ENCODE measurements at regions not wholly inside any gene's neighbourhood (a gene's known extent, or its start where the extent isn't known, plus 50 kb on each side); places are given as distances from the start of the nearest gene placed in this dataset.

DNA sequence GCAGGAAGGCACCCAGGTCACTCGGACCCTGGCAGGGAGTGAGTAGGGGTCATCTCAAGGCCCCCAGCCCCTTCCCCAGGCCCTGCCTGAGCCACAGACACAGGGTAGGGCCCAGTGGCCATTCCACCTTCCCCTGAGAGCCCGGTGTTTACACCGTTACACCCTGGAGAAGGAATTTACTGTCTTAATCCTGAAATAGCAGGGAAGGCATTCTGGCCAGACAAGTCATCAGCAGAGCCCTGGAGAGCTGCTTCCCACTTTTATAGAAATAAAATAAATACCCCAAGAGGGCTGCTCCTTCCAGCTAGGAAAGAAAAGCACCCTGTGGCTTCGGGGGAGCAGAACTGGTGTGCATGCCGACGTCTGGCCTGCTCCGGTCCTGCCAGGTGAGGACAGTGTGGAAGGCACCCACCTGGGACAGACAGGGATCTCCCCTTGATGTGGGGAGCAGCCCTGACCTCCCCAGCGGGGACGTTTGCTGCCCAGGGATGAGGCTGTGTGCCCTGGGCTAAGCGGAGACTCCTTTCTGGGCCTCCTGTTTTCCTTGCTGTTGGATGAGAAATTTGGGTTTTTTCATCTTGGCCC is 180.0 kb downstream of the MN1 start:
- no peak for FAIRE-seq
- Mint-ChIP-seq H3K27me3 (ENCODE audit: low read depth, unreplicated experiment) (peaks cover 8% of the 10 kb centered on the region), H3K4me1 (ENCODE audit: low read depth, unreplicated experiment) (peaks cover 8% of the 10 kb centered on the region)

DNA sequence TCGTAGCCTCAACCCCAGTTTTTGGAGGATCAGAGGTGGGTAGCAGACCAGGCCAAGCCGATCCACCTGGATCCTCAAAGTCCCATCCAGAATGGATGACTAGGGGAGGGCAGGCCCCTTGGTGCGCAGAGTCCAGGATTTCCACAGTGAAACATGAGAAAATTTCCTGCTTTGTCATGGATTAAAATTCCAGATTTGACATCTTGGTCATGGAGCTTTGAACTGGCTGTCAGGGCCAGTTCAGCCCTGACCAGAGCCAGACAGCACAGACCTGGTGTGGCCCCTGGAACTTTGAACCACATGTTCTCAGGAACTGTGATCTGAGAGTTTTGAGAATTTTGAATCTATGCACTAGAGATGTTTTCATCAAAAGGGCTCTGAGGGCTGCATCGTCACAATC is 177.5 kb downstream of the MN1 start:
- FAIRE-seq (no peak), DNase-seq (ENCODE audit: low read depth) (no peak)
- Histone ChIP-seq H3K36me3 (ENCODE audit: insufficient read depth, low read length) (no peaks in the 10 kb centered on the region), H4K20me1 (ENCODE audit: insufficient read depth, low read length) (no peaks in the 10 kb centered on the region), H3K4me2 (ENCODE audit: low read length) (no peak overlapping the region), H2AFZ (ENCODE audit: low read depth, low read length) (no peak overlapping the region), H3K27me3 (ENCODE audit: insufficient read depth, low read length) (peaks cover 2% of the 10 kb centered on the region), H3K27ac (ENCODE audit: low read depth, low read length) (no peak overlapping the region), H3K4me1 (ENCODE audit: insufficient read depth, low read length) (no peaks in the 10 kb centered on the region), H3K9ac (ENCODE audit: low read length) (no peak overlapping the region), H3K4me3 (ENCODE audit: insufficient read depth, low read depth, low read length) (no peak overlapping the region), H3K9me3 (ENCODE audit: insufficient read depth, low read depth, low read length) (no peaks in the 10 kb centered on the region), H3K79me2 (ENCODE audit: insufficient read depth, low read length) (no peaks in the 10 kb centered on the region)
- peaks cover 13% of the 10 kb centered on the region for H3K4me1 Mint-ChIP-seq (ENCODE audit: low read depth, unreplicated experiment)
- no peak for TF ChIP-seq EZH2 (IDR thresholded peaks at IDR 0.05; ENCODE audit: insufficient read depth, low read length)
- TF ChIP-seq, protein P1, sequence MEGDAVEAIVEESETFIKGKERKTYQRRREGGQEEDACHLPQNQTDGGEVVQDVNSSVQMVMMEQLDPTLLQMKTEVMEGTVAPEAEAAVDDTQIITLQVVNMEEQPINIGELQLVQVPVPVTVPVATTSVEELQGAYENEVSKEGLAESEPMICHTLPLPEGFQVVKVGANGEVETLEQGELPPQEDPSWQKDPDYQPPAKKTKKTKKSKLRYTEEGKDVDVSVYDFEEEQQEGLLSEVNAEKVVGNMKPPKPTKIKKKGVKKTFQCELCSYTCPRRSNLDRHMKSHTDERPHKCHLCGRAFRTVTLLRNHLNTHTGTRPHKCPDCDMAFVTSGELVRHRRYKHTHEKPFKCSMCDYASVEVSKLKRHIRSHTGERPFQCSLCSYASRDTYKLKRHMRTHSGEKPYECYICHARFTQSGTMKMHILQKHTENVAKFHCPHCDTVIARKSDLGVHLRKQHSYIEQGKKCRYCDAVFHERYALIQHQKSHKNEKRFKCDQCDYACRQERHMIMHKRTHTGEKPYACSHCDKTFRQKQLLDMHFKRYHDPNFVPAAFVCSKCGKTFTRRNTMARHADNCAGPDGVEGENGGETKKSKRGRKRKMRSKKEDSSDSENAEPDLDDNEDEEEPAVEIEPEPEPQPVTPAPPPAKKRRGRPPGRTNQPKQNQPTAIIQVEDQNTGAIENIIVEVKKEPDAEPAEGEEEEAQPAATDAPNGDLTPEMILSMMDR (IDR thresholded peaks at IDR 0.05; ENCODE audit: insufficient read depth, low read depth, low read length) = no peak
- peaks cover 6% of the 10 kb centered on the region for H3K9me3 Mint-ChIP-seq (ENCODE audit: unreplicated experiment)
- H3K36me3 Mint-ChIP-seq (ENCODE audit: low read depth, unreplicated experiment) = no peaks in the 10 kb centered on the region
- H3K27me3 Mint-ChIP-seq (ENCODE audit: low read depth, unreplicated experiment) = peaks cover 6% of the 10 kb centered on the region
- H3K4me3 Mint-ChIP-seq (ENCODE audit: unreplicated experiment) = no peak overlapping the region
- H3K27ac Mint-ChIP-seq (ENCODE audit: unreplicated experiment) = no peak overlapping the region

More for the DNA sequence above, 180.0 kb downstream of the MN1 start:
- no peak for DNase-seq (ENCODE audit: low read depth)
- TF ChIP-seq, protein P1 (IDR thresholded peaks at IDR 0.05; ENCODE audit: insufficient read depth, low read depth, low read length) = no peak
- TF ChIP-seq EZH2 (IDR thresholded peaks at IDR 0.05; ENCODE audit: insufficient read depth, low read length) = no peak
- Histone ChIP-seq H3K9ac (ENCODE audit: low read length) (no peak overlapping the region), H3K4me2 (ENCODE audit: low read length) (no peak overlapping the region), H3K36me3 (ENCODE audit: insufficient read depth, low read length) (no peaks in the 10 kb centered on the region), H3K4me3 (ENCODE audit: insufficient read depth, low read depth, low read length) (no peak overlapping the region), H3K27ac (ENCODE audit: low read depth, low read length) (no peak overlapping the region), H3K79me2 (ENCODE audit: insufficient read depth, low read length) (no peaks in the 10 kb centered on the region), H3K9me3 (ENCODE audit: insufficient read depth, low read depth, low read length) (no peaks in the 10 kb centered on the region), H3K27me3 (ENCODE audit: insufficient read depth, low read length) (peaks cover 2% of the 10 kb centered on the region), H4K20me1 (ENCODE audit: insufficient read depth, low read length) (no peaks in the 10 kb centered on the region), H3K4me1 (ENCODE audit: insufficient read depth, low read length) (no peaks in the 10 kb centered on the region), H2AFZ (ENCODE audit: low read depth, low read length) (no peak overlapping the region)
- Mint-ChIP-seq H3K4me3 (ENCODE audit: unreplicated experiment) (no peak overlapping the region), H3K36me3 (ENCODE audit: low read depth, unreplicated experiment) (no peaks in the 10 kb centered on the region), H3K27ac (ENCODE audit: unreplicated experiment) (no peak overlapping the region), H3K9me3 (ENCODE audit: unreplicated experiment) (peaks cover 4% of the 10 kb centered on the region)

DNA sequence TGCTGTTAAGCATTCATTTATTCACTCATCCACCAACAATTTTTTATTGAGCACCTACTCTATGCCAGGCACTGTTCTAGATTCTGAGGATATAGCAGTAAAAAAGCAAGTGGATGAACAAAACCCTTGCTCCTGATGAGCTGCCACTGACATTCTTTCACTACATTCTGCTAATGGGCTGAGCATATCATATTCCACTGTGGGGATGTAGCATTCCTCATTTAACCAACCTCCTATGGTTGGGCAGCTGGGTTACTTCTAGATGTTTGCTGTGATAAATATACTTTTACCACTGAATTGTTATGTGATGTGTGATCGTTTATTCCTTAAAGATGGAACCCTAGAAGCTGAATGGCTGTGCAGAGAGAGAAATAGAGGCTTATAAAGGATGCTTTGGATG is 176.9 kb downstream of the MN1 start:
- no peaks in the 10 kb centered on the region for H3K4me1 ChIP-seq (ENCODE audit: insufficient read depth, low read length)
- no peak overlapping the region for H3K27ac ChIP-seq (ENCODE audit: low read depth, low read length)
- H3K79me2 ChIP-seq (ENCODE audit: insufficient read depth, low read length) = no peaks in the 10 kb centered on the region
- H2AFZ ChIP-seq (ENCODE audit: low read depth, low read length) = no peak overlapping the region
- H3K27ac Mint-ChIP-seq (ENCODE audit: unreplicated experiment) = no peak overlapping the region
- no peaks in the 10 kb centered on the region for H4K20me1 ChIP-seq (ENCODE audit: insufficient read depth, low read length)
- FAIRE-seq (no peak), DNase-seq (ENCODE audit: low read depth) (peak; percentile 64)
- H3K36me3 ChIP-seq (ENCODE audit: insufficient read depth, low read length) = no peaks in the 10 kb centered on the region
- peaks cover 2% of the 10 kb centered on the region for H3K27me3 ChIP-seq (ENCODE audit: insufficient read depth, low read length)
- peaks cover 4% of the 10 kb centered on the region for H3K9me3 Mint-ChIP-seq (ENCODE audit: unreplicated experiment)
- peaks cover 13% of the 10 kb centered on the region for H3K4me1 Mint-ChIP-seq (ENCODE audit: low read depth, unreplicated experiment)
- H3K4me3 Mint-ChIP-seq (ENCODE audit: unreplicated experiment) = no peak overlapping the region
- no peak overlapping the region for H3K4me2 ChIP-seq (ENCODE audit: low read length)
- no peak overlapping the region for H3K9ac ChIP-seq (ENCODE audit: low read length)
- H3K4me3 ChIP-seq (ENCODE audit: insufficient read depth, low read depth, low read length) = no peak overlapping the region
- H3K9me3 ChIP-seq (ENCODE audit: insufficient read depth, low read depth, low read length) = no peaks in the 10 kb centered on the region
- peaks cover 2% of the 10 kb centered on the region for H3K27me3 Mint-ChIP-seq (ENCODE audit: low read depth, unreplicated experiment)
- no peaks in the 10 kb centered on the region for H3K36me3 Mint-ChIP-seq (ENCODE audit: low read depth, unreplicated experiment)
- no peak for TF ChIP-seq EZH2 (IDR thresholded peaks at IDR 0.05; ENCODE audit: insufficient read depth, low read length)
- TF ChIP-seq, protein P1 (IDR thresholded peaks at IDR 0.05; ENCODE audit: insufficient read depth, low read depth, low read length) = no peak

Data from astrocyte (in vitro differentiated cells and primary cell).